Femur (tissue), 1 donor: ENCODE measurements at regions not wholly inside any gene's neighbourhood (a gene's known extent, or its start where the extent isn't known, plus 50 kb on each side); places are given as distances from the start of the nearest gene placed in this dataset.

Experiments
- DNase-seq: peaks from one replicate; pipeline ENCODE4 v3.0.0-alpha.2; 2017

- DNase-seq = no peak
Measured at GRCh38 chr9:111193095-111193494, 136.9 kb downstream of the OR2K2 start.

GRCh38 chr9:111192650-111193049 lies 137.4 kb downstream of the OR2K2 start:
- no peak for DNase-seq

DNA sequence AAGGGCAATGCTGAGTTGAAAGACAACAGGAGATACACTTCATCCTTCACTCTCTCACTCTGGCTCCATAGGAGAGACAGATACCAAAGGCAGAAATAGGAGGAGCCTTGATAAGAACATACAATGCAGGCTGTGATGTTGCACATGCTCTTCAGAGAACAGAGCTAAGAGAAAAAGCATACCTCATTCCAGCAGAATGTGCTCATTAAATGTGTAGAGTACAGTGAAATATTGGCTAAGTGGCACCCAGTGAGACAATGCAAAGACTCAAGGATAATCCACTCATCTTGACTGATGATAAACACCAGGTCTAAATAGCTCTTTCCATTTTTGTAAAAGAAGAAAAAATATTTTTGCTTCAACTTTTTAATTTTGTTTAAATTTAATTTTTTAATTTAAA lies 139.7 kb downstream of the OR2K2 start:
- DNase-seq = no peak

- no peak for DNase-seq
Measured at GRCh38 chr9:111187376-111187775, 142.6 kb downstream of the OR2K2 start.

- DNase-seq = no peak
Measured at GRCh38 chr9:111186021-111186530, 143.9 kb downstream of the OR2K2 start.

DNA sequence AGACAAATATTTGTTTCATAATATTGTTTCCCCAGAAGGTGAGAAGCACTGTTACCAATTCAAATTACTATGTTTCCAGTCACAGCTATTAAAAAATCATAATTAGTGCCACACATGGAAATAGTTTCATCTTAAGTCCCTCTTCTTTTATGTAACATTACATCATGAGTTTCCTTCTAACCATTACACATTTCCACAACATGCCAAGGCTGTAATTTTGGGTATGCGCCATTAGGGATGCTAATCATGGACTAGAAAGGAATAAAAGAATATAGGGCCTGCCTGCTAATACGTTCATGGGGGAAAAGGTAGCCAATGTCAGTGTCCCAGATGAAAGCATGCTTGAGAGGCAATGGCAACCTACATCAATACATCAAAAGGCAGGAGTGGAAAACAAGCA lies 142.5 kb upstream of the LPAR1 start:
- no peak for DNase-seq

- DNase-seq = peak; percentile 49
Measured at GRCh38 chr9:111179577-111179976, 141.3 kb upstream of the LPAR1 start.

- peak; percentile 57 for DNase-seq
Measured at GRCh38 chr9:111178331-111179055, 140.2 kb upstream of the LPAR1 start.

DNA sequence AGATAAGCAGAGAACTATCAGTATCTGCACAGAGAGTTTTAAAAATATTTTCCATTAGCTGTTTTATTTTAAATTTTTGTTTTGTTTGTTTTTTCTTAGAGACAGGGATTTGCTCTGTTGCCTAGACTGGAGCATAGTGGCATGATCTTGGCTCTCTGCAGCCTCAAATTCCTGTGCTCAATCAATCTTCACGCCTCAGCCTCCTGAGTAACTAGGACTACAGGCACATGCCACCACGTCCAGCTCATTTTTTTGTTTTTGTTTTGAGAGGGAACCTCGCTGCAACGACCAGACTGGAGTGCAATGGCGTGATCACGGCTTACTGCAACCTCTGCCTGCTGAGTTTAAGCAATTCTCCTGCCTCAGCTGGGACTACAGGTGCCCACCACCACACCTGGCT lies 138.2 kb upstream of the LPAR1 start:
- DNase-seq = no peak

DNA sequence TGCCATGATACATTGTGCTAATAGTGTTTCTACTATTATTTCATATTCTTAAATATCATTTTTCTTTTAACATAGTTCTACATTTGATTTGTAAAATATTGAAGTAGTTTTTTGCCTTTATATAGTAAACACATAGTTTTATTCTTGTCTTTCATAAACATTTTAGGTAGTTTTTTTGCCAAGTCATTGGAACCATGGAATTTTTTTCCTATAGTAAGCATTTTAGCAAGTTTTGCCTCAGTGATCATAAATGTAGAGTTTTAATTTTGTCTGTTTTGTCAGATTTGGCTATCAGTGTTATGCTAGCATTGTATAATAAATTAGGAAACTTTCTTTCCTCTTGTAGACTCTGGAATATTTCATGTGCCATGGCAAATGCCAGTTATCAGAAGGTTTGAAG lies 137.1 kb upstream of the LPAR1 start:
- DNase-seq = no peak

DNA sequence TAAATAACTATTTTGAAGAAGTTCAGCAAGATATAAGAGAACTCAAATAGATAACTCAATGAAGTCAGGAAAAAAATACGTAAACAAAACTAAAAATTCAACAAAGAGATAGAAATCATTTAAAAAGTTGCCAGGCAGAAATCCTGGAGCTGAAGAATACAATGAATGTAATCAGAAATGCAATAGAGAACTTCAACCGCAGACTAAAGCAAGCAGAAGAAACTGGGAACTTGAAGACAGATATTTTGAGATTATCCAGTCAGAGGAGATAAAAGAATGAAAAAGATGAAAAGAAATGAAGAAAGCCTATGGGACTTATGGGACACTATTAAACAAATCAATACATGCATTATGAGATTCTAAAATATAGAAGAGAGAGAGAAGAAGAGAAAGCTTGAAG lies 129.1 kb upstream of the LPAR1 start:
- no peak for DNase-seq

DNA sequence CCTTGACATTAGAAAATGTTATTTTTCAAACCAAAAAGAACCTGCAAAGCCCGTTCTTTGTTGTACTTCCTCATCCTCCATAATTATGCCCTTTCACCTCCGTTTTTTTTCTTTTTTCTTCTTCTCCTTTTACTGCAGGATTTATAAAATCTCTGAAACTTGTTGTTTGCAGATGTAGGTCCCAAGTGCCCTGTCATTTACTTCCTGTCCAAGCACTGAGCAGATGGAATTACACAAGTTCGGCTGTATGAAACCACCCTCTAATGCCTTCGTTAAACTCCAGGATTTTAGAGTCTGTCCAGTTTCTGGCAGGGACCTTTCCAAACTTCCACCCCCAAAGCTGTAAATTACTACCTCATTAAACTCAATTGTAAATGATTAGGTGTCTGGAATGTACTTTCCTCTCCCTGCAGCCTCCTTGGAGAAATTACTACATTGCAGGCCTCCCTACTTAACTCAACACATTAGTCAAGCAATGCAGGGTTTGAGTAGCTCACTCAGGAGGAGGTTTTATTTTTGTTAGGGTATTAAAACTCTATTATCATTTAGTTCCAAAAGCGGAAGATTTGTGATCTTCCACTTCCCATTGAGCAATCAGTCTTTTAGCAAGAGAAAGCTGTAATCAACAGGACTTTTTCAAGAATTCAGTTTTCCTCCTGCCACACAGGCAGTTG lies 125.6 kb upstream of the LPAR1 start:
- DNase-seq = peak; percentile 42

GRCh38 chr9:111162026-111162425 lies 123.8 kb upstream of the LPAR1 start:
- no peak for DNase-seq

GRCh38 chr9:111161015-111161415 lies 122.7 kb upstream of the LPAR1 start:
- peak; percentile 29 for DNase-seq

DNA sequence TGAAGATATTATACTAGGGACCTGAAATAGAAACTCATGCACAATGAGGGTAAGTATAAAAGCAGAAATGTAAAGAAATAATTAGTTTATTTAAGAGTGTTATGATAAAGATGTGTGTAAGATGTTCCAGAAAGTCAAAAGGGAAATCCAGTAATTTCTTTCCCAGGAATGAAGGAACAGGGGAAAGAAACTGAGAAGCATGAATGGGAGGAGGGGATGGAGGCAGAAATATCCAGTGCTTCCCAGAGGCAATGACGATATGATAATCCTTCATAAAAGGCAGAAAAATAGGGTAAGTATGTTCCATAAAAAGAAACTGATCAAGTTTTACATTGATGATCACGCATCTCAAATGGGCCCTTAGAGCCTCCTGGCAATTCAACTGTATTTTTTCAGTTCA lies 120.7 kb upstream of the LPAR1 start:
- DNase-seq = no peak

DNA sequence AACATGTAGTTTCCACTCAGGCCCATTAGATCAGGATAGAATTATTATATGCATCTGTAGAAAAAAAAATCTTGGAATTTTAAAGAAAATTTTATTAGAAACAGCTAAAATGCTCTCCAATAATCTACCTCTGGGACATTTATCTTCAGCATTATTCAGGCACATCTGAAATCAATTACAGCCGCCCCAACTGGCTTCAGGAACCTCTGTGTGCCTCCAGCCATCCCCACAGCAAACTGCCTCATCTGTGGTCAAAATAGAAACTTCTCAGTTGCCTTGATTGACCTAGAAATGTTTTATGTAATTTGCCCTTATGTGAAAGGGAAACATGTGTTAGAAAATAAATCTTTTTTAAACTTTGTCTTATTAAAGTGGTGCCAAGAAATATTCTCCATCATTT lies 120.1 kb upstream of the LPAR1 start:
- peak; percentile 57 for DNase-seq

GRCh38 chr9:111154081-111154562 lies 115.9 kb upstream of the LPAR1 start:
- no peak for DNase-seq

GRCh38 chr9:111152614-111153406 lies 114.5 kb upstream of the LPAR1 start:
- no peak for DNase-seq

DNA sequence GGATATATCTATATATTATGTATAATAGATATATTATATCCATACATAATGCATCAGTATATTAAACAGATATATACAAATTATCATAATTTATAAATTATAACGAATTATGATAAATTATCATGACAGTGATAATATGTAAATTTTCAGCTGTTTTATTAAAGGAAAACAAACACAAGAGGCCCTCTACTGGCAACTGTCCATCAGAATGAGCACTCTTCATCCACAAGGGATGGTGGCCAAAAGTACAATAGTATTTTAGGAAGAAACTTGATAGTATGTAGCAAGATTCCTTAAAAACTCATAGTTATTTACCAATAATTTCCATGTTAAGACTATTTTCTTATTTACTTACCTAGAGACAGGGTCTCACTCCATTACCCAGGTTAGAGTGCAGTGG lies 113.3 kb upstream of the LPAR1 start:
- DNase-seq = no peak

DNA sequence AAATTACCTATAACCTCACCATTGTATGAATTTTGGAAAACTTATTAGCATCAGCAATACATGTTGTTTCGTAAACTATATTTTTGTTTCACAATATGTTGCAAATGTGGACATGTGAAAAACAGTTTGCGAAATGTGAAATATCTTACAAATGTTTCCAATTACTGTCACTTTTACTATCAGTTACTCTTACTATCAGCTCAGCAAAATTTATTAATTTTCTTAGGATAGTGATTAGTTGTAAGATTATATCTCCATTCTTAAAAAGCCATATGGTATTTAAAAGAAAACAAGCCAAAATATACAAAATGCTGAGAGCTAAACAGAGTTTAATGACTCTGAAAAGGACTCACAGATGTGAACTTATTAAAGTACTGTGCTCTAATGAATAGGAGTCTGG lies 111.9 kb upstream of the LPAR1 start:
- no peak for DNase-seq

DNA sequence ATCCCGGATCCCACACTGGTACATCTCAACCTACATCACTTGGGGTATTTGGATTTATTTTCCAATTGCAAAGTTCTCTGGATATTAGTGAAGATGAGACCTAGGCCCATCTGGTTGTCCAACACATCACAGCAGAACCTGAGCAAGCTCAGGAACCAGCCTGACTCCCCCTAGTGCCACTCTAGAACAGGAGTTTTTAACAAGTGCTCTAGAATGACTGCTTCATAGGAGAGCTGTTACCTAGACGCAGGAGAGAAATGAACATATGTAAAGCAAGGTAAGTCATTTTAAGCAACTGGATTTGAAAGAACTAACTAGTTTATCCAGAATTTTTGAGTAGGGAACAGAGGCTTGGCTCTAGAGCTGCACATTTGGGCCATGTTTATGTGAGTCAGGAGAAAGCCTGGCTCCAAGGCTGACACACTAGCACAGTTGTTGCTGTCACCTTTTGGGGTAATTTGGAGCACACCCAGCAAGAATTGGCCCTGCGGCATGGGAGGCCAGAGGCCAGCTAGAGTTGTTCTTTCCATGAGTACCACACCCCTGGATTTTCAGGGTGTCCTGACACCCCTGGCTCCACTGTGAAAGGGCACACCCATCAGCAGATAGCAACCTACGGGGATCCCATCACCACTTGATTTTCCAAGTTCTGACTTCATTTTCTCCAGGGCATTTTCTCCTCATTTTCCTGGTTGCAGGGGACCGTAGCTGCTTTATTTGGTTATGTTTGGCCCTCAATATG lies 110.9 kb upstream of the LPAR1 start:
- DNase-seq = peak; percentile 31
